Memory B cell (primary cell): ENCODE measurements at regions not wholly inside any gene's neighbourhood (a gene's known extent, or its start where the extent isn't known, plus 50 kb on each side); places are given as distances from the start of the nearest gene placed in this dataset.

ENCODE experiments used
- ATAC-seq: fragments of 150-1000 bp; cut with Tn5 transposase; 2 replicates; pipeline ENCODE4 v1.10.0; 2021; ENCODE audit warnings: low read depth, mild to moderate bottlenecking, moderate library complexity
- DNase-seq, 2 donors: peaks; one replicate each; pipeline ENCODE4 v3.0.0; 2022; ENCODE audit warnings: low spot score in 2 of 2
- H3K27ac Mint-ChIP-seq: one replicate; pipeline ENCODE4 v1.8.0; 2022; ENCODE audit warnings: mild to moderate bottlenecking, moderate library complexity, mixed read lengths
- H3K27me3 Mint-ChIP-seq: one replicate; pipeline ENCODE4 v1.8.0; 2022; ENCODE audit warnings: mixed read lengths
- H3K36me3 Mint-ChIP-seq: one replicate; pipeline ENCODE4 v1.8.0; 2022; ENCODE audit warnings: mild to moderate bottlenecking, mixed read lengths
- H3K4me1 Mint-ChIP-seq: one replicate; pipeline ENCODE4 v1.8.0; 2022; ENCODE audit warnings: mixed read lengths
- H3K4me3 Mint-ChIP-seq: one replicate; pipeline ENCODE4 v1.8.0; 2022; ENCODE audit warnings: mild to moderate bottlenecking, moderate library complexity, mixed read lengths
- H3K9me3 Mint-ChIP-seq: one replicate; pipeline ENCODE4 v1.8.0; 2022; ENCODE audit warnings: mixed read lengths

DNA sequence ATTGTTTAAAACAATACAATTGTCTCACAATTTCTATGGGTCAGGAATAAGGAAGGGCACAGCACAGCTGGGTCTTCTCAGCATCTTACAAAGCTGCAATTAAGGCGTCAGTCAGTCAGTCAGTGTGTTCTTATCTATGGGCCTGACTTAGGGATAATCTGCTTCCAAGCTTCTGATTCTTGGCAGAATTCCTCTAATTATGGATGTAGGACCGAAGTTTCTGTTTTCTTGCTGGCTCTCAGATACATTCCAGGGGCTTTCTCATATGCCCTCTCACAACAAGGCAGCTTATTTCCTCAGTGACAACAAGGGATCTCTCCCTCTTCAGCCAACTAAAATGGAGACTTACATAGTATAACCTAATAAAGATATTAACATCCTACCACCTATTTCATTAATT lies 1925.3 kb upstream of the ACO1 start:
- no peak for ATAC-seq
- Mint-ChIP-seq H3K27me3 (no peaks in the 10 kb centered on the region), H3K36me3 (no peaks in the 10 kb centered on the region), H3K9me3 (peaks cover 2% of the 10 kb centered on the region), H3K4me1 (no peaks in the 10 kb centered on the region), H3K4me3 (no peak overlapping the region), H3K27ac (no peak overlapping the region)
- DNase-seq, result no peak

- Mint-ChIP-seq H3K27me3 (no peaks in the 10 kb centered on the region), H3K4me1 (no peaks in the 10 kb centered on the region), H3K4me3 (no peak overlapping the region), H3K9me3 (peaks cover 6% of the 10 kb centered on the region), H3K27ac (no peak overlapping the region), H3K36me3 (no peaks in the 10 kb centered on the region)
- ATAC-seq (no peak), DNase-seq (no peak)
Measured at GRCh38 chr9:30476826-30477225, 1907.6 kb upstream of the ACO1 start.

DNA sequence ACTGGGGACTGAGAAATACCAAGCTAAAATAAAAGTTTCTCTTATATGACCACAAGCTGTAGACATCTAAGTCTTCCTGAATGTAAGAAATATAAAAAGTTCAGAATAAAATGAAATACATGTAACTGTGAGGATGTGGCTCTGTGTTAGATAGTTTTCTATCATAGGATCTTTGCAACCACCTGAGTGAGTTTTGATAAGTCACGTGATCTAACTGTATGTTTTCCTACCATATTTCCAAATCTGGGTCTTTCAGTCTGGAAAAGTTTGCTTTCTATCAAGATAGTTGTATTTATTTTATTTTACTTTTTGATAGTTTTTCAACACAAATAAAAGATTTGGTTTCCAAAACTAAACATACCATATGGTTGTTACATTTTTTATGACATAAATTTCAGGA lies 1905.8 kb upstream of the ACO1 start:
- peaks cover 5% of the 10 kb centered on the region for H3K9me3 Mint-ChIP-seq
- no peak overlapping the region for H3K27ac Mint-ChIP-seq
- H3K27me3 Mint-ChIP-seq, result no peaks in the 10 kb centered on the region
- ATAC-seq (no peak), DNase-seq (no peak)
- H3K36me3 Mint-ChIP-seq, result no peaks in the 10 kb centered on the region
- H3K4me3 Mint-ChIP-seq, result no peak overlapping the region
- H3K4me1 Mint-ChIP-seq, result no peaks in the 10 kb centered on the region

DNA sequence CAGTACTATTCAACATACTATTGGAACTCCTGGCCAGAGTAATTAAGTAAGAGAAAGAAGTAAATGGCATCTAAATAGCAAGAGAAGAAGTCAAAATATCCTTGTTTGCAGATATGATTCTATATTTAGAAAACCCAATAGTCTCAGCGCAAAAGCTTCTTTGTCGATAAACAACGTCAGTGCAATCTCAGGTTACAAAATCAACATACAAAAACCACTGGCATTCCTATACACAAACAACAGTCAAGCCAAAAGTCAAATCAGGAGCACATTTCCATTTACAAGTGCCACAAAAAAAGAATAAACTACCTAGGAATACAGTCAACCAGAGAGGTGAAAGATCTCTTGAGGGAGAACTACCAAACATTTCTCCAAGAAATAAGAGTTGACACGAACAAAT lies 1901.9 kb upstream of the ACO1 start:
- H3K27me3 Mint-ChIP-seq, result no peaks in the 10 kb centered on the region
- H3K36me3 Mint-ChIP-seq, result no peaks in the 10 kb centered on the region

GRCh38 chr9:30484690-30485089 lies 1899.8 kb upstream of the ACO1 start:
- no peaks in the 10 kb centered on the region for H3K4me1 Mint-ChIP-seq
- no peaks in the 10 kb centered on the region for H3K36me3 Mint-ChIP-seq
- H3K9me3 Mint-ChIP-seq, result peaks cover 7% of the 10 kb centered on the region
- no peaks in the 10 kb centered on the region for H3K27me3 Mint-ChIP-seq
- H3K27ac Mint-ChIP-seq, result no peak overlapping the region
- ATAC-seq (no peak), DNase-seq (no peak)
- no peak overlapping the region for H3K4me3 Mint-ChIP-seq

More for the DNA sequence above, 1901.9 kb upstream of the ACO1 start:
- no peak for DNase-seq
- Mint-ChIP-seq H3K4me3 (no peak overlapping the region), H3K4me1 (no peaks in the 10 kb centered on the region), H3K9me3 (peaks cover 7% of the 10 kb centered on the region), H3K27ac (no peak overlapping the region)
- ATAC-seq, result no peak

GRCh38 chr9:30504502-30504905 lies 1879.9 kb upstream of the ACO1 start:
- Mint-ChIP-seq H3K27me3 (no peaks in the 10 kb centered on the region), H3K36me3 (no peaks in the 10 kb centered on the region), H3K4me3 (no peak overlapping the region), H3K9me3 (peaks cover 1% of the 10 kb centered on the region), H3K4me1 (no peaks in the 10 kb centered on the region), H3K27ac (no peak overlapping the region)
- DNase-seq (no peak), ATAC-seq (no peak)

DNA sequence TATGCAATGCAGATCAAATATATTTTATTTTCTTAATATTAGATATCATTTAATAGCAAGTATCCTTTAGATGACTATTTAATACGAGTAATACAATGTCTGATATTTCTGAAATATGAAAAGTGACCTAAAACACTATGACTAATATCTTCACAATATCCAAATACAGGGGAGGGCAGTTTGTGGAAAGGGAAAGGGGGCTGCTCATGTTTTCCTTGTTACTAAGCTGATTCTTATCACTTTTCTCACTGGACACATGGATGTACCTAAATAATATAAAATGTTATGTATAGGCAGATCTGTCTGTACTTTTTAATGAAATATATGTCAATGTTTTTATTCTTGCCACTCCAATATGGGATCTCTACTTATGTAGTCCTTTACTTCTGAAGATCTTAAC lies 1879.1 kb upstream of the ACO1 start:
- ATAC-seq (no peak), DNase-seq (no peak)
- Mint-ChIP-seq H3K27me3 (no peaks in the 10 kb centered on the region), H3K36me3 (no peaks in the 10 kb centered on the region), H3K4me1 (no peaks in the 10 kb centered on the region), H3K27ac (no peak overlapping the region), H3K4me3 (no peak overlapping the region), H3K9me3 (peaks cover 1% of the 10 kb centered on the region)

- Mint-ChIP-seq H3K36me3 (no peaks in the 10 kb centered on the region), H3K9me3 (peaks cover 1% of the 10 kb centered on the region), H3K27me3 (no peaks in the 10 kb centered on the region), H3K4me1 (no peaks in the 10 kb centered on the region), H3K27ac (no peak overlapping the region), H3K4me3 (no peak overlapping the region)
- ATAC-seq (no peak), DNase-seq (no peak)
Measured at GRCh38 chr9:30506749-30507148, 1877.7 kb upstream of the ACO1 start.

- H3K9me3 Mint-ChIP-seq, result no peaks in the 10 kb centered on the region
- H3K4me1 Mint-ChIP-seq, result no peaks in the 10 kb centered on the region
- H3K27ac Mint-ChIP-seq, result no peak overlapping the region
- DNase-seq (no peak), ATAC-seq (no peak)
- no peaks in the 10 kb centered on the region for H3K27me3 Mint-ChIP-seq
- no peak overlapping the region for H3K4me3 Mint-ChIP-seq
- no peaks in the 10 kb centered on the region for H3K36me3 Mint-ChIP-seq
Measured at GRCh38 chr9:30507166-30507565, 1877.3 kb upstream of the ACO1 start.

GRCh38 chr9:30511666-30512065 lies 1872.8 kb upstream of the ACO1 start:
- Mint-ChIP-seq H3K27me3 (no peaks in the 10 kb centered on the region), H3K27ac (no peak overlapping the region), H3K4me3 (no peak overlapping the region), H3K9me3 (peaks cover 3% of the 10 kb centered on the region), H3K4me1 (no peaks in the 10 kb centered on the region), H3K36me3 (no peaks in the 10 kb centered on the region)
- ATAC-seq (no peak), DNase-seq (no peak)

- ATAC-seq, result no peak
- no peaks in the 10 kb centered on the region for H3K27me3 Mint-ChIP-seq
Measured at GRCh38 chr9:30519166-30519565, 1865.3 kb upstream of the ACO1 start.

GRCh38 chr9:30519756-30520155 lies 1864.7 kb upstream of the ACO1 start:
- no peak overlapping the region for H3K27ac Mint-ChIP-seq
- no peak for DNase-seq
- H3K9me3 Mint-ChIP-seq, result peaks cover under 1% of the 10 kb centered on the region
- no peaks in the 10 kb centered on the region for H3K4me1 Mint-ChIP-seq
- H3K36me3 Mint-ChIP-seq, result no peaks in the 10 kb centered on the region
- no peak for ATAC-seq
- H3K27me3 Mint-ChIP-seq, result no peaks in the 10 kb centered on the region
- H3K4me3 Mint-ChIP-seq, result no peak overlapping the region

More at GRCh38 chr9:30519166-30519565, 1865.3 kb upstream of the ACO1 start:
- no peak for DNase-seq
- Mint-ChIP-seq H3K27ac (no peak overlapping the region), H3K9me3 (peaks cover 1% of the 10 kb centered on the region), H3K36me3 (no peaks in the 10 kb centered on the region), H3K4me3 (no peak overlapping the region), H3K4me1 (no peaks in the 10 kb centered on the region)

DNA sequence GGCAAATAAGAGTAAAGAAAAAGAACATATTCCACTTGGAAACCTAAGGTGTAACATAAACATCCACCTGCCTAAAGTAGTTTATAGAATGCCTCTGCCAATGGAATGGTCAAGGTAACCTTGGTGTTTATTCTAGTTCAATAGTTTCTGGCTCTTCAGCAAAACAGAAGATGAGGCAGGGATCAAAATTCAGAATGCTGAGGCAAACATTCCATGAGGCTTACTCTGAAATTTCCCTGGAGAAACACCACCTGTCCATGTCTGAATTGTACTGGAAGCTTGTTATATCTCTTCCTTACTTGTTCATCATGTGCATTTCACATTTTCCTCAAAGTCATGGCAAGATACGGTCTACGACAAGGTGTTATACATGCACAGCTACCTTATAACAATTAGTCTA lies 1862.4 kb upstream of the ACO1 start:
- ATAC-seq (no peak), DNase-seq (no peak)
- Mint-ChIP-seq H3K9me3 (peaks cover 1% of the 10 kb centered on the region), H3K4me3 (no peak overlapping the region), H3K27ac (no peak overlapping the region), H3K27me3 (no peaks in the 10 kb centered on the region), H3K4me1 (no peaks in the 10 kb centered on the region), H3K36me3 (no peaks in the 10 kb centered on the region)

DNA sequence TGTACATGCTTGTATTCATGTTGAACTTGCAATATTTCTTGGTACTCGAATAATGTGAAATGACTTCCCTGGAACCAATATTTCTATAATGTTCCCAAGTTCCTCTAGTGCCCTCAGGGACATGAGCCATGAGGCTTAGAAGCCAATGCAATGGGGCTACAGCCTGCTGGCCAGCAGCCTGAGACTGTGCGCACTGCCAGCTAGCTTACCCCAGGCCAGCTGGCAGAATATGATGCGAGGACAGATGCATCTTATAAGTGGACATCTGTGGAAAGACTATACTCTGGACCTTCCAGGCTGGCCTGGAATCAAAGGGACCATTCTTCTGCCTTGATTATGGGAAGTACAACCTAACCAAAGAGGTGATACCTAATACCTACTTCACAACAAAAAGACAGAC lies 1862.0 kb upstream of the ACO1 start:
- ATAC-seq (no peak), DNase-seq (no peak)
- no peaks in the 10 kb centered on the region for H3K27me3 Mint-ChIP-seq
- peaks cover 1% of the 10 kb centered on the region for H3K9me3 Mint-ChIP-seq
- H3K36me3 Mint-ChIP-seq, result no peaks in the 10 kb centered on the region
- no peak overlapping the region for H3K4me3 Mint-ChIP-seq
- H3K4me1 Mint-ChIP-seq, result no peaks in the 10 kb centered on the region
- H3K27ac Mint-ChIP-seq, result no peak overlapping the region

- Mint-ChIP-seq H3K4me1 (no peaks in the 10 kb centered on the region), H3K36me3 (no peaks in the 10 kb centered on the region), H3K4me3 (no peak overlapping the region), H3K27me3 (no peaks in the 10 kb centered on the region), H3K27ac (no peak overlapping the region), H3K9me3 (peaks cover 1% of the 10 kb centered on the region)
- no peak for ATAC-seq
- no peak for DNase-seq
Measured at GRCh38 chr9:30524311-30524710, 1860.1 kb upstream of the ACO1 start.

GRCh38 chr9:30534455-30534854 lies 1850.0 kb upstream of the ACO1 start:
- no peak overlapping the region for H3K27ac Mint-ChIP-seq
- H3K36me3 Mint-ChIP-seq, result no peaks in the 10 kb centered on the region
- H3K4me3 Mint-ChIP-seq, result no peak overlapping the region
- no peak for ATAC-seq
- no peaks in the 10 kb centered on the region for H3K4me1 Mint-ChIP-seq
- DNase-seq, result no peak
- peaks cover 10% of the 10 kb centered on the region for H3K9me3 Mint-ChIP-seq
- H3K27me3 Mint-ChIP-seq, result no peaks in the 10 kb centered on the region
